ENCODE measurements at regions not wholly inside any gene's neighbourhood (a gene's known extent, or its start where the extent isn't known, plus 50 kb on each side); places are given as distances from the start of the nearest gene placed in this dataset.
"Not testable (repeated sequence)": the region's sequence is repeated elsewhere in the genome, so short reads cannot be mapped to it uniquely, and the experiment has no call there.

GRCh38 chr15:47124430-47125102 is 592.7 kb upstream of the SEMA6D start:
- no peak for DNase-seq (ENCODE audit: low spot score)

- DNase-seq (ENCODE audit: low spot score): no peak
Measured at GRCh38 chr15:47129033-47129432, 588.3 kb upstream of the SEMA6D start.

- not testable (repeated sequence) for DNase-seq (ENCODE audit: low spot score)
Measured at GRCh38 chr15:47131450-47131849, 585.9 kb upstream of the SEMA6D start.

- DNase-seq (ENCODE audit: low spot score): no peak
Measured at GRCh38 chr15:47135267-47135666, 582.0 kb upstream of the SEMA6D start.

GRCh38 chr15:47136236-47136635 is 581.1 kb upstream of the SEMA6D start:
- no peak for DNase-seq (ENCODE audit: low spot score)

- DNase-seq (ENCODE audit: low spot score): no peak
Measured at GRCh38 chr15:47139965-47140364, 577.3 kb upstream of the SEMA6D start.

GRCh38 chr15:47157827-47158226 is 559.5 kb upstream of the SEMA6D start:
- DNase-seq (ENCODE audit: low spot score): no peak

- no peak for DNase-seq (ENCODE audit: low spot score)
Measured at GRCh38 chr15:47158573-47158972, 558.7 kb upstream of the SEMA6D start.

GRCh38 chr15:47177177-47177576 is 540.1 kb upstream of the SEMA6D start:
- no peak for DNase-seq (ENCODE audit: low spot score)

GRCh38 chr15:47179988-47180387 is 537.3 kb upstream of the SEMA6D start:
- no peak for DNase-seq (ENCODE audit: low spot score)

GRCh38 chr15:47182818-47183217 is 534.5 kb upstream of the SEMA6D start:
- DNase-seq (ENCODE audit: low spot score): no peak

- DNase-seq (ENCODE audit: low spot score): no peak
Measured at GRCh38 chr15:47184003-47184907, 533.0 kb upstream of the SEMA6D start.

- DNase-seq (ENCODE audit: low spot score): no peak
Measured at GRCh38 chr15:47184908-47185801, 532.1 kb upstream of the SEMA6D start.

GRCh38 chr15:47186075-47186474 is 531.2 kb upstream of the SEMA6D start:
- no peak for DNase-seq (ENCODE audit: low spot score)

GRCh38 chr15:47188758-47189507 is 528.4 kb upstream of the SEMA6D start:
- no peak for DNase-seq (ENCODE audit: low spot score)

GRCh38 chr15:47194718-47195117 is 522.6 kb upstream of the SEMA6D start:
- DNase-seq (ENCODE audit: low spot score): no peak

- DNase-seq (ENCODE audit: low spot score): peak; percentile 4
Measured at GRCh38 chr15:47196048-47196447, 521.3 kb upstream of the SEMA6D start.

- no peak for DNase-seq (ENCODE audit: low spot score)
Measured at GRCh38 chr15:47203993-47204392, 513.3 kb upstream of the SEMA6D start.

GRCh38 chr15:47206358-47206978 is 510.8 kb upstream of the SEMA6D start:
- no peak for DNase-seq (ENCODE audit: low spot score)

GRCh38 chr15:47209591-47209990 is 507.7 kb upstream of the SEMA6D start:
- DNase-seq (ENCODE audit: low spot score): no peak
